ENCODE measurements at regions not wholly inside any gene's neighbourhood (a gene's known extent, or its start where the extent isn't known, plus 50 kb on each side); places are given as distances from the start of the nearest gene placed in this dataset.
"Not testable (repeated sequence)": the region's sequence is repeated elsewhere in the genome, so short reads cannot be mapped to it uniquely, and the experiment has no call there.

DNA sequence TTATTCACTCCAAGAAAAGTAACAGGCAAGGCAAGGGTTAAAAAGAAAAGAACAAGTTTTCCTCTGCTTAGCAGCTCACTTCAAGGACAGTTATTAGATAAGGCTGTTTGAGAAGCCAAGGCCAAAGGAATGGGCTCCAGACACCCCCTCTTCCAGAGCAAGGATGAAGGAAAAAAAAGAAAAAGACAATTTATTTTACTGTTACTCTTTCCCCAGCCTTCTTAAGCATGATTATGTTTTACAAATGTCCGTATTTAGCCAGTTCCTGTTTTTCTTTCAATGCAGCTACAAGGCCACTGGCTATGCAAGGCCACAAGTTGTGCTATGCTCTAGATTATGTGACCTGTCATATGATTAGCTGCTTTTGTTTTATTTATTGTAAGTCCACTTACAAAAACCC is 106.5 kb upstream of the SIMC1 start:
- no peaks in the 10 kb centered on the region for H3K36me3 ChIP-seq (ENCODE audit: control insufficient read depth in 1 of 2, insufficient read depth in 2 of 2, low read length in 1 of 2)
- ATAC-seq (ENCODE audit: low FRiP score) (no peak), DNase-seq (no peak)
- no peaks in the 10 kb centered on the region for H3K9me3 ChIP-seq (ENCODE audit: control insufficient read depth, low read length)
- no peak overlapping the region for H3K27ac ChIP-seq (ENCODE audit: low read depth in 1 of 2, low read length in 2 of 2)
- WGBS, 2 donors = 6 to 7% methylated on average over 1 of the region's 1 CpG
- H3K27me3 ChIP-seq (ENCODE audit: control insufficient read depth in 1 of 2, insufficient read depth in 2 of 2, low read length in 1 of 2) = no peaks in the 10 kb centered on the region
- H3K4me3 ChIP-seq (ENCODE audit: low read length in 2 of 2) = no peak overlapping the region
- intact Hi-C loops (cut with DNase I) = no loop called here
- H3K4me1 ChIP-seq (ENCODE audit: control insufficient read depth in 1 of 2, insufficient read depth in 2 of 2, low read length in 2 of 2) = no peaks in the 10 kb centered on the region

DNA sequence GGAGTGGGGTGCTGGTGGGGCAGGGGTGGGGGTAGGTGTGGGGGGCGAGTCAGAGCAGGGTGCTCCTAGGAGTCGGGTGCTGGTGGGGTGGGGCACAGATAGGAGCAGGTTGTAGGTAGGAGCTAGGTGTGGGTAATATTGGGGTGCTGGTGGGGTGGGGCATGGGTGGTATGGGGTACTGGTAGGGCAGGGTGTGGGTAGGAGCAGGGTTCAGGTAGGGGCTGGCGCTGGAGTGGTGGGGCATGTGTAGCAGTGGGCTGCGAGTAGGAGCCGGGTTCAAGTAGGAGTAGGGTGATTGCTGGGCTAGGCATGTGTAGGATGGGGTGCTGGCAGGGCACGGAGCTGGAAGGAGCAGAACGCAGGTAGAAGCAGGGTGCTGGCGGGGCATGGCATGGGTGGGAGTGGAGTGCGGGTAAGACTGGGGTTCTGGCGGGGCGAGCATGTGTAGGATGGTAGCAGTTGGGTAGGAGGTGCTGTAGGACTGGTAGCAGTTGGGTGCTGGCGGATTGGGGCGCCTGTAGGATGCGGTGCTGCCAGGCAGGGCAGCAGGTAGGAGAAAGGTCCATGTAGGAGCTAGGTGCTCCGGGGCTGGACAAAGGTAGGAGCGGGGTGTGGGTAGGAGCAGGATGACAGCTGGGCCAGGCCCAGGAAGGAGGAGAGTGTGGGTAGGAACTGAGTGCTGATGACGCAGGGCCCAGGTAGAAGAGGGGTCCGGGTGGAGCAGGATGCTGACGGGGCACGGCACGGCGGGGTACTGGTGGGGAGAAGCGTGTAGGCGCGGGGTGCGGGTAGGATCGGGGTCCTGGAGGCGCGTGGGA is 105.5 kb upstream of the SIMC1 start:
- Histone ChIP-seq H3K27me3 (ENCODE audit: control insufficient read depth in 1 of 2, insufficient read depth in 2 of 2, low read length in 1 of 2) (no peaks in the 10 kb centered on the region), H3K4me3 (ENCODE audit: low read length in 2 of 2) (no peak overlapping the region), H3K4me1 (ENCODE audit: control insufficient read depth in 1 of 2, insufficient read depth in 2 of 2, low read length in 2 of 2) (no peaks in the 10 kb centered on the region), H3K36me3 (ENCODE audit: control insufficient read depth in 1 of 2, insufficient read depth in 2 of 2, low read length in 1 of 2) (no peaks in the 10 kb centered on the region), H3K27ac (ENCODE audit: low read depth in 1 of 2, low read length in 2 of 2) (no peak overlapping the region), H3K9me3 (ENCODE audit: control insufficient read depth, low read length) (no peaks in the 10 kb centered on the region)
- ATAC-seq (ENCODE audit: low FRiP score) = peak; percentile 48
- intact Hi-C loops (cut with DNase I) = no loop called here
- 49% methylated on average over 27 to 29 of the region's 29 CpGs for WGBS, 2 donors
- no peak for DNase-seq

DNA sequence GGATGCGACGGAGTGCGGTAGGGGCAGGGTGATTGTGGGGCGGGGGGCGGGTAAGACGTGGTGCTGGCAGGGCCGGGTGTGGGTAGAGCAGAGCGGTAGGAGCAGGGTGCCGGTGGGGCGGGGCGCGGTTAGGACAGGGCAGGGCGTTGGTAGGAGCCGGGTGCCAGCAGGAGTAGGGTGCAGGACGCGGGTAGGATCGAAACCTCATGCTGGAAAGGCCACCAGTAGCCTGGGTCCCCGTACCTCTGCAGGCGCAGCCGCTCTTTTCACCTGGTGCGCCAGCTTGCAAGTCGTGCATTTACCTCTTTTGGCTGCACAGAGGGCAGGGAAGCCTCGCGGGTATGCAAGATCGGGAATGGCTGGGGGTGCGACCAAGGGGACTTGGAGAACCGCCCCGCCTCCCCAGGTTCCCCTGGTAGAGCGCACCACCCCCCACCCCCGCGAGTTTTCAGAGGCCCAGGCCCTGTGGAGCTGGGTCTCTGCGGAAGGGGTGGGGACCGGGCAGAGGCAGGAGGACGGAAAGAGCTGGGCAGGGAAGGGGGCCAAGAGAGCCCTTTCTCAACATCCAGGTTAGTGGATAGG is 104.8 kb upstream of the SIMC1 start:
- Histone ChIP-seq H3K9me3 (ENCODE audit: control insufficient read depth, low read length) (no peaks in the 10 kb centered on the region), H3K27me3 (ENCODE audit: control insufficient read depth in 1 of 2, insufficient read depth in 2 of 2, low read length in 1 of 2) (no peaks in the 10 kb centered on the region), H3K4me3 (ENCODE audit: low read length in 2 of 2) (no peak overlapping the region), H3K4me1 (ENCODE audit: control insufficient read depth in 1 of 2, insufficient read depth in 2 of 2, low read length in 2 of 2) (no peaks in the 10 kb centered on the region), H3K27ac (ENCODE audit: low read depth in 1 of 2, low read length in 2 of 2) (no peak overlapping the region), H3K36me3 (ENCODE audit: control insufficient read depth in 1 of 2, insufficient read depth in 2 of 2, low read length in 1 of 2) (no peaks in the 10 kb centered on the region)
- intact Hi-C loops (cut with DNase I) = no loop called here
- DNase-seq (no peak), ATAC-seq (ENCODE audit: low FRiP score) (peak; percentile 29)
- WGBS, 2 donors = 1 to 2% methylated on average over 27 to 34 of the region's 34 CpGs

DNA sequence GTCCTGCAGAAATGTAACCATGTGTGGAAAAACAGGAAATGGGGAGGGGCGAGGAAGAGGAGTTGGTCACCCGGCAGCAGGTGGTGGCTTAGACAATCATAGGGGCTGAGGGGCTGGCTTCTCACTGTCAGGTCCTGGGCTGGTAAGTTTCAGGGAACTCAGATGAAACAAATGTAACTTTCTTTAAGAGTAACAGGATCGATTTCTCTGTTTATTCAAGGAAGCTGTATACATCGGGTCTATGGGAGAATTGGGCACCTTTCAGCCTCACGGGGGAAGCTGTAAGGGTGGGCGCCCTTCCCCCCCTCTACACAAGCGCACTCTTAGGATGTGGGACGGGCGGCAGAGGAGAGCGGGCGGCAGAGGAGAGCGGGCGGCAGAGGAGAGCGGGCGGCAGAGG is 104.3 kb upstream of the SIMC1 start:
- no peaks in the 10 kb centered on the region for H3K4me1 ChIP-seq (ENCODE audit: control insufficient read depth in 1 of 2, insufficient read depth in 2 of 2, low read length in 2 of 2)
- no peaks in the 10 kb centered on the region for H3K36me3 ChIP-seq (ENCODE audit: control insufficient read depth in 1 of 2, insufficient read depth in 2 of 2, low read length in 1 of 2)
- WGBS, 2 donors = 1 to 3% methylated on average over 12 to 13 of the region's 15 CpGs
- DNase-seq (no peak), ATAC-seq (ENCODE audit: low FRiP score) (no peak)
- H3K27me3 ChIP-seq (ENCODE audit: control insufficient read depth in 1 of 2, insufficient read depth in 2 of 2, low read length in 1 of 2) = no peaks in the 10 kb centered on the region
- H3K27ac ChIP-seq (ENCODE audit: low read depth in 1 of 2, low read length in 2 of 2) = no peak overlapping the region
- intact Hi-C loops (cut with DNase I) = no loop called here
- no peaks in the 10 kb centered on the region for H3K9me3 ChIP-seq (ENCODE audit: control insufficient read depth, low read length)
- no peak overlapping the region for H3K4me3 ChIP-seq (ENCODE audit: low read length in 2 of 2)

GRCh38 chr5:176134529-176135223 is 103.5 kb upstream of the SIMC1 start:
- Histone ChIP-seq H3K36me3 (ENCODE audit: control insufficient read depth in 1 of 2, insufficient read depth in 2 of 2, low read length in 1 of 2) (no peaks in the 10 kb centered on the region), H3K27me3 (ENCODE audit: control insufficient read depth in 1 of 2, insufficient read depth in 2 of 2, low read length in 1 of 2) (no peaks in the 10 kb centered on the region), H3K9me3 (ENCODE audit: control insufficient read depth, low read length) (no peaks in the 10 kb centered on the region), H3K4me3 (ENCODE audit: low read length in 2 of 2) (no peak overlapping the region), H3K4me1 (ENCODE audit: control insufficient read depth in 1 of 2, insufficient read depth in 2 of 2, low read length in 2 of 2) (no peaks in the 10 kb centered on the region), H3K27ac (ENCODE audit: low read depth in 1 of 2, low read length in 2 of 2) (no peak overlapping the region)
- intact Hi-C loops (cut with DNase I) = no loop called here
- no peak for DNase-seq
- ATAC-seq (ENCODE audit: low FRiP score) = peak; percentile 44
- 24 to 25% methylated on average over 17 of the region's 17 CpGs for WGBS, 2 donors

DNA sequence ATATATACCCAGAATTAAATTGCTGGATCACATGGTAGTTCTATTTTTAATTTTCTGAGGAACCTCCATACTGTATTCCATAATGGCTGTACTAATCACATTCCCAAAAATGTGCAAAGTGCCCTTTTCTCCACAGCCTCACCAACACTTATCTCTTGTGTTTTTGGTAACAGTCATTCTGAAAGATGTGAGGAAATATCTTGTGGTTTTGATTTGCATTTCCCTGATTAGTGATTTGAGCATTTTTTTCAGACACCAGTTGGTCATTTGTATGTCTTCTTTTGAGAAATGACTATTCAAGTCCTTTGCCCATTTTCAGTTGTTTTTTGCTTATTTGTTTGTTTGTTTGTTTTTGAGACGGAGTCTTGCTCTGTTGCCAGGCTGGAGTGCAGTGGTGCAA is 98.1 kb upstream of the SIMC1 start:
- H3K9me3 ChIP-seq (ENCODE audit: control insufficient read depth, low read length); ATAC-seq (ENCODE audit: low FRiP score); H3K27ac ChIP-seq (ENCODE audit: low read depth in 1 of 2, low read length in 2 of 2); intact Hi-C loops (cut with DNase I); DNase-seq; H3K27me3 ChIP-seq (ENCODE audit: control insufficient read depth in 1 of 2, insufficient read depth in 2 of 2, low read length in 1 of 2); H3K36me3 ChIP-seq (ENCODE audit: control insufficient read depth in 1 of 2, insufficient read depth in 2 of 2, low read length in 1 of 2); H3K4me3 ChIP-seq (ENCODE audit: low read length in 2 of 2); H3K4me1 ChIP-seq (ENCODE audit: control insufficient read depth in 1 of 2, insufficient read depth in 2 of 2, low read length in 2 of 2): not testable (repeated sequence)
- WGBS, 2 donors = 81 to 93% methylated on average over 1 of the region's 1 CpG

DNA sequence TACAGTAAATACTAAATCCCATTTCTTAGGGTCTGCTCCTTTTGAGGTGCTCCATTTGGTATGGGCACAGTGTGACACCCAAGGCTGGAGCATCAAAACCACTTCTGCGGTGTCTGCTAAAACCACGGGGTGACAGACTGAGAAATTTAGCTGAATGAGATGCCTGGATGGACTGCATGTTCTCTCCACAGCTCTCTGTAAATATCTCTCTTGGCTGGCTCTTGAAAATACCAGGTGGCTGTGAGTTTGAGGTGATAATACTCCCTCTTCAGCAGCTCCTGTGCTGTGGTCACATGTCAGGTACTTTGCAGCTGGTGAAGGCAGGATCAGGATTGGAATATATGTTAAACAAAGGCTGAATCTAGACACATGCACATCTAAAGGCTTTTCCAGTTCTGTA is 93.7 kb upstream of the SIMC1 start:
- peaks cover 3% of the 10 kb centered on the region for H3K9me3 ChIP-seq (ENCODE audit: control insufficient read depth, low read length)
- H3K36me3 ChIP-seq (ENCODE audit: control insufficient read depth in 1 of 2, insufficient read depth in 2 of 2, low read length in 1 of 2) = no peaks in the 10 kb centered on the region
- no peak overlapping the region for H3K27ac ChIP-seq (ENCODE audit: low read depth in 1 of 2, low read length in 2 of 2)
- no peaks in the 10 kb centered on the region for H3K4me1 ChIP-seq (ENCODE audit: control insufficient read depth in 1 of 2, insufficient read depth in 2 of 2, low read length in 2 of 2)
- ATAC-seq (ENCODE audit: low FRiP score) = no peak
- WGBS, 2 donors = 69 to 80% methylated on average over 2 of the region's 2 CpGs
- H3K4me3 ChIP-seq (ENCODE audit: low read length in 2 of 2) = no peak overlapping the region
- intact Hi-C loops (cut with DNase I) = no loop called here
- no peak for DNase-seq
- peaks cover 0 to 3% of the 10 kb centered on the region in 2 donors for H3K27me3 ChIP-seq (ENCODE audit: control insufficient read depth in 1 of 2, insufficient read depth in 2 of 2, low read length in 1 of 2)

DNA sequence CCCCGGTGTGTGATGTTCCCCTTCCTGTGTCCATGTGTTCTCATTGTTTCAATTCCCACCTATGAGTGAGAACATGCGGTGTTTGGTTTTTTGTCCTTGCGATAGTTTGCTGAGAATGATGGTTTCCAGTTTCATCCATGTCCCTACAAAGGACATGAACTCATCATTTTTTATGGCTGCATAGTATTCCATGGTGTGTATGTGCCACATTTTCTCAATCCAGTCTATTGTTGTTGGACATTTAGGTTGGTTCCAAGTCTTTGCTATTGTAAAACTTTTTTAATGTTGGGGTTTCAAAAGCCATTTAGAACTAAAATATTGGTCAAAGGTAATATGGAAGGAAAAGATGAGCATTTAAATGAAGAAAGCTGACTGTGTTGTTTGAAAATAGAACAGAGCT is 88.3 kb upstream of the SIMC1 start:
- H3K27me3 ChIP-seq (ENCODE audit: control insufficient read depth in 1 of 2, insufficient read depth in 2 of 2, low read length in 1 of 2); H3K36me3 ChIP-seq (ENCODE audit: control insufficient read depth in 1 of 2, insufficient read depth in 2 of 2, low read length in 1 of 2); ATAC-seq (ENCODE audit: low FRiP score); DNase-seq; H3K4me3 ChIP-seq (ENCODE audit: low read length in 2 of 2); H3K4me1 ChIP-seq (ENCODE audit: control insufficient read depth in 1 of 2, insufficient read depth in 2 of 2, low read length in 2 of 2); intact Hi-C loops (cut with DNase I); H3K27ac ChIP-seq (ENCODE audit: low read depth in 1 of 2, low read length in 2 of 2); H3K9me3 ChIP-seq (ENCODE audit: control insufficient read depth, low read length): not testable (repeated sequence)
- WGBS, 2 donors = 93 to 98% methylated on average over 3 of the region's 3 CpGs

- Histone ChIP-seq H3K4me1 (ENCODE audit: control insufficient read depth in 1 of 2, insufficient read depth in 2 of 2, low read length in 2 of 2) (no peaks in the 10 kb centered on the region), H3K9me3 (ENCODE audit: control insufficient read depth, low read length) (peaks cover 1% of the 10 kb centered on the region), H3K4me3 (ENCODE audit: low read length in 2 of 2) (no peak overlapping the region), H3K27ac (ENCODE audit: low read depth in 1 of 2, low read length in 2 of 2) (no peak overlapping the region), H3K27me3 (ENCODE audit: control insufficient read depth in 1 of 2, insufficient read depth in 2 of 2, low read length in 1 of 2) (no peaks in the 10 kb centered on the region), H3K36me3 (ENCODE audit: control insufficient read depth in 1 of 2, insufficient read depth in 2 of 2, low read length in 1 of 2) (no peaks in the 10 kb centered on the region)
- DNase-seq = no peak
- intact Hi-C loops (cut with DNase I) = no loop called here
- WGBS, 2 donors = 9 to 35% methylated on average over 9 of the region's 9 CpGs
- no peak for ATAC-seq (ENCODE audit: low FRiP score)
Measured at GRCh38 chr5:176151281-176151680, 86.9 kb upstream of the SIMC1 start.
